Liver (tissue), 7 donors: ENCODE measurements at regions not wholly inside any gene's neighbourhood (a gene's known extent, or its start where the extent isn't known, plus 50 kb on each side); places are given as distances from the start of the nearest gene placed in this dataset.

Experiments
- DNase-seq: peaks from one replicate; pipeline ENCODE4 v3.0.0-alpha.2; 2017; ENCODE audit warnings: low spot score
- H3K27ac ChIP-seq, 2 donors: one replicate each; pipeline ENCODE4 v1.7.0; 2013; ENCODE audit warnings: inconsistent platforms in 2 of 2, low read length in 2 of 2, control low read depth in 1 of 2, low read depth in 1 of 2, mild to moderate bottlenecking in 1 of 2
- H3K27me3 ChIP-seq, 4 donors: one replicate each; pipeline versions ENCODE4 v1.6.1 to v1.7.0; 2013; ENCODE audit warnings: low read length in 3 of 4, inconsistent platforms in 1 of 4, mild to moderate bottlenecking in 1 of 4, moderate library complexity in 1 of 4; ENCODE audit not compliant: control insufficient read depth in 4 of 4, insufficient read depth in 4 of 4
- H3K36me3 ChIP-seq, 4 donors: one replicate each; pipeline versions ENCODE4 v1.6.1 to v1.7.0; 2013; ENCODE audit warnings: low read length in 3 of 4, mild to moderate bottlenecking in 3 of 4, low read depth in 1 of 4, moderate library complexity in 1 of 4; ENCODE audit not compliant: control insufficient read depth in 4 of 4, insufficient read depth in 3 of 4
- H3K4me1 ChIP-seq, 4 donors: one replicate each; pipeline versions ENCODE4 v1.6.1 to v1.7.0; 2013; ENCODE audit warnings: low read length in 3 of 4, mild to moderate bottlenecking in 3 of 4, moderate library complexity in 1 of 4; ENCODE audit not compliant: control insufficient read depth in 4 of 4, insufficient read depth in 4 of 4
- H3K4me3 ChIP-seq, 3 donors: one replicate each; pipeline versions ENCODE4 v1.6.1 to v1.7.0; 2013; ENCODE audit warnings: low read length in 3 of 3, control low read depth in 1 of 3, low read depth in 1 of 3, mild to moderate bottlenecking in 1 of 3
- H3K9ac ChIP-seq, 2 donors: one replicate each; pipeline ENCODE4 v1.7.0; 2013; ENCODE audit warnings: low read length in 2 of 2, mild to moderate bottlenecking in 2 of 2, moderate library complexity in 2 of 2, control low read depth in 1 of 2, low read depth in 1 of 2
- H3K9me3 ChIP-seq, 4 donors: one replicate each; pipeline versions ENCODE4 v1.6.1 to v1.7.0; 2013; ENCODE audit warnings: low read length in 3 of 4; ENCODE audit not compliant: control insufficient read depth in 4 of 4
- ATF3 ChIP-seq: IDR thresholded peaks from 2 replicates; pipeline ENCODE4 v1.6.1; 2016; ENCODE audit warnings: antibody characterized with exemption
- EGR1 ChIP-seq, 2 donors: IDR thresholded peaks; 2 replicates each; pipeline ENCODE4 v1.6.1; 2016 to 2018; ENCODE audit warnings: antibody characterized with exemption in 2 of 2, low read depth in 2 of 2
- FOXA1 ChIP-seq: IDR thresholded peaks from 2 replicates; pipeline ENCODE4 v1.6.1; 2016; ENCODE audit warnings: antibody characterized with exemption
- FOXA2 ChIP-seq: IDR thresholded peaks from 2 replicates; pipeline ENCODE4 v1.6.1; 2016; ENCODE audit warnings: antibody characterized with exemption
- GABPA ChIP-seq, 2 donors: IDR thresholded peaks in 1 of 2; conservative IDR thresholded peaks in 1 of 2; 2 replicates each; pipeline ENCODE4 v1.6.1; 2016; ENCODE audit warnings: antibody characterized with exemption in 2 of 2, mild to moderate bottlenecking in 1 of 2, moderate library complexity in 1 of 2
- HNF4A ChIP-seq, 2 donors: conservative IDR thresholded peaks; 2 replicates each; pipeline ENCODE4 v1.6.1; 2016; ENCODE audit warnings: antibody characterized with exemption in 2 of 2, mild to moderate bottlenecking in 2 of 2
- HNF4G ChIP-seq: IDR thresholded peaks from 2 replicates; pipeline ENCODE4 v1.6.1; 2016; ENCODE audit warnings: antibody characterized with exemption
- JUND ChIP-seq, 2 donors: IDR thresholded peaks; 2 replicates each; pipeline ENCODE4 v1.6.1; 2016; ENCODE audit warnings: antibody characterized with exemption in 2 of 2
- MAX ChIP-seq: IDR thresholded peaks from 2 replicates; pipeline ENCODE4 v1.6.1; 2016; ENCODE audit warnings: antibody characterized with exemption
- NR2F2 ChIP-seq: IDR thresholded peaks from 2 replicates; pipeline ENCODE4 v1.6.1; 2016; ENCODE audit warnings: antibody characterized with exemption
- RAD21 ChIP-seq, 2 donors: IDR thresholded peaks; 2 replicates each; pipeline ENCODE4 v1.6.1; 2016; ENCODE audit warnings: antibody characterized with exemption in 2 of 2, mild to moderate bottlenecking in 2 of 2
- REST ChIP-seq: IDR thresholded peaks from 2 replicates; pipeline ENCODE4 v1.6.1; 2016; ENCODE audit warnings: antibody characterized with exemption, mild to moderate bottlenecking
- RXRA ChIP-seq, 2 donors: IDR thresholded peaks; 2 replicates each; pipeline ENCODE4 v1.6.1; 2017 to 2018; ENCODE audit warnings: antibody characterized with exemption in 2 of 2, mild to moderate bottlenecking in 1 of 2
- SP1 ChIP-seq: IDR thresholded peaks from 2 replicates; pipeline ENCODE4 v1.6.1; 2018; ENCODE audit warnings: antibody characterized with exemption, mild to moderate bottlenecking
- TAF1 ChIP-seq: conservative IDR thresholded peaks from 2 replicates; pipeline ENCODE4 v1.6.1; 2016; ENCODE audit warnings: antibody characterized with exemption, mild to moderate bottlenecking
- YY1 ChIP-seq: IDR thresholded peaks from 2 replicates; pipeline ENCODE4 v1.6.1; 2016; ENCODE audit warnings: antibody characterized with exemption, mild to moderate bottlenecking
- ZBTB33 ChIP-seq: IDR thresholded peaks from 2 replicates; pipeline ENCODE4 v1.6.1; 2016; ENCODE audit warnings: antibody characterized with exemption
- WGBS: extraction: QIAGEN DNeasy Blood & Tissue Kit; methylation state at CpG from one replicate; pipeline ENCODE4 v1.1.7; 2013; 5-methylcytosine and 5-hydroxymethylcytosine counted together
- donor health status: healthy.
- donor health status: healthy.
- donor health status: healthy.
- donor health status: healthy.

GRCh38 chr6:16063580-16063979 is 65.3 kb upstream of the MYLIP start (continued):
- TF ChIP-seq HNF4G: no peak

GRCh38 chr6:16061818-16062217 is 67.1 kb upstream of the MYLIP start:
- H3K27ac ChIP-seq: no peak overlapping the region
- 87% methylated on average over 2 of the region's 2 CpGs for WGBS
- no peaks in the 10 kb centered on the region for H3K4me1 ChIP-seq
- TF ChIP-seq SP1 (no peak), FOXA2 (no peak), RAD21 (IDR thresholded peaks at IDR 0.05) (no peak), YY1 (no peak), NR2F2 (no peak), HNF4G (no peak), ATF3 (no peak), HNF4A (conservative IDR thresholded peaks at IDR 0.05) (no peak), ZBTB33 (no peak), FOXA1 (no peak), EGR1 (IDR thresholded peaks at IDR 0.05; ENCODE audit: low read depth in 2 of 2) (no peak), MAX (no peak), REST (no peak), RXRA (IDR thresholded peaks at IDR 0.05) (no peak), GABPA (IDR thresholded peaks at IDR 0.05 in 1 of 2, conservative IDR thresholded peaks at IDR 0.05 in 1 of 2) (no peak), TAF1 (no peak), JUND (IDR thresholded peaks at IDR 0.05) (no peak)
- H3K27me3 ChIP-seq: peaks cover 0 to 5% (median 0%) of the 10 kb centered on the region in 4 donors
- DNase-seq: no peak
- H3K9ac ChIP-seq: no peak overlapping the region
- no peaks in the 10 kb centered on the region for H3K9me3 ChIP-seq
- H3K36me3 ChIP-seq: no peaks in the 10 kb centered on the region
- no peak overlapping the region for H3K4me3 ChIP-seq

- Histone ChIP-seq H3K4me1 (no peaks in the 10 kb centered on the region), H3K9ac (no peak overlapping the region), H3K27me3 (peaks cover 0 to 5% (median 0%) of the 10 kb centered on the region in 4 donors), H3K36me3 (no peaks in the 10 kb centered on the region), H3K4me3 (no peak overlapping the region), H3K9me3 (no peaks in the 10 kb centered on the region), H3K27ac (no peak overlapping the region)
- 68% methylated on average over 3 of the region's 3 CpGs for WGBS
- DNase-seq: no peak
- TF ChIP-seq FOXA1: no peak
- TF ChIP-seq EGR1 (IDR thresholded peaks at IDR 0.05; ENCODE audit: low read depth in 2 of 2): no peak
- TF ChIP-seq REST: no peak
- TF ChIP-seq NR2F2: no peak
- TF ChIP-seq YY1: no peak
Measured at GRCh38 chr6:16060039-16060438, 68.8 kb upstream of the MYLIP start.
